CD4-positive, alpha-beta T cell (primary cell): ENCODE measurements at regions not wholly inside any gene's neighbourhood (a gene's known extent, or its start where the extent isn't known, plus 50 kb on each side); places are given as distances from the start of the nearest gene placed in this dataset.

ENCODE experiments used
- ATAC-seq: fragments of 200-7000 bp; cut with Tn5 transposase; one replicate; pipeline ENCODE4 v1.10.0; 2022; ENCODE audit warnings: mild to moderate bottlenecking; ENCODE audit not compliant: poor library complexity
- CTCF ChIA-PET: fragments of 350-600 bp; sonication (Branson Sonifier 250); formaldehyde crosslinking; loops from one replicate; lab custom pipeline; 2021; ENCODE audit warnings: antibody characterized with exemption, inconsistent platforms; lab: Charles Lee
- POLR2A ChIA-PET: fragments of 350-600 bp; sonication (Branson Sonifier 250); formaldehyde crosslinking; loops from one replicate; lab custom pipeline; 2021; ENCODE audit warnings: antibody characterized with exemption, inconsistent platforms; lab: Charles Lee
- DNase-seq, 14 experiments: peaks; one replicate each; pipeline ENCODE4 v3.0.0-alpha.2; 2013 to 2020; ENCODE audit warnings: mixed read lengths in 2 of 14
- H3K27ac ChIP-seq, 2 donors: one replicate each; pipeline versions ENCODE4 v1.5.1 to v1.7.0; 2013; ENCODE audit warnings: low read length in 2 of 2, low read depth in 1 of 2, mild to moderate bottlenecking in 1 of 2
- H3K27me3 ChIP-seq, 2 experiments: 1 replicate in 1 of 2; 2 replicates in 1 of 2; pipeline versions ENCODE4 v1.6.1 to v1.7.0; 2013; ENCODE audit warnings: low read length in 2 of 2, control low read depth in 1 of 2, mild to moderate bottlenecking in 1 of 2, moderate library complexity in 1 of 2; ENCODE audit not compliant: insufficient read depth in 2 of 2, control insufficient read depth in 1 of 2
- H3K36me3 ChIP-seq: one replicate; pipeline ENCODE4 v1.6.1; 2013; ENCODE audit warnings: low read length, control low read depth; ENCODE audit not compliant: insufficient read depth
- H3K4me1 ChIP-seq: one replicate; pipeline ENCODE4 v1.6.1; 2013; ENCODE audit warnings: low read length, control low read depth; ENCODE audit not compliant: insufficient read depth
- H3K4me3 ChIP-seq: one replicate; pipeline ENCODE4 v1.5.1; 2013; ENCODE audit warnings: mild to moderate bottlenecking, low read length, moderate library complexity
- H3K9me3 ChIP-seq, 2 experiments: 1 replicate in 1 of 2; 2 replicates in 1 of 2; pipeline versions ENCODE4 v1.6.1 to v1.7.0; 2013; ENCODE audit warnings: low read length in 2 of 2, mild to moderate bottlenecking in 2 of 2, control low read depth in 1 of 2, moderate library complexity in 1 of 2; ENCODE audit not compliant: control insufficient read depth in 1 of 2, insufficient read depth in 1 of 2
- H3K27ac Mint-ChIP-seq: one replicate; pipeline ENCODE4 v1.8.0; 2020; ENCODE audit warnings: mixed read lengths
- H3K27me3 Mint-ChIP-seq: one replicate; pipeline ENCODE4 v1.8.0; 2021; ENCODE audit warnings: mixed read lengths
- H3K36me3 Mint-ChIP-seq: one replicate; pipeline ENCODE4 v1.8.0; 2021; ENCODE audit warnings: low read depth, mixed read lengths
- H3K4me1 Mint-ChIP-seq: one replicate; pipeline ENCODE4 v1.8.0; 2021; ENCODE audit warnings: low read depth, mixed read lengths
- H3K4me3 Mint-ChIP-seq: one replicate; pipeline ENCODE4 v1.8.0; 2020; ENCODE audit warnings: mild to moderate bottlenecking, mixed read lengths
- H3K9me3 Mint-ChIP-seq: one replicate; pipeline ENCODE4 v1.8.0; 2020; ENCODE audit warnings: mixed read lengths
- intact Hi-C, 2 experiments: fragments of 100-400 bp; cut with DNase I in 1 of 2; cut with micrococcal nuclease in 1 of 2; formaldehyde crosslinking; loops; one replicate each; pipeline versions ENCODE4 v1.15.1 to v1.9.0; 2023 to 2025; cut with DNase I, micrococcal nuclease
- TF ChIP-seq, protein P1 (sequence below): fragments of 200-600 bp; IDR thresholded peaks from one replicate; pipeline ENCODE4 v1.8.0; 2022; ENCODE audit warnings: antibody characterized with exemption, mild to moderate bottlenecking

DNA sequence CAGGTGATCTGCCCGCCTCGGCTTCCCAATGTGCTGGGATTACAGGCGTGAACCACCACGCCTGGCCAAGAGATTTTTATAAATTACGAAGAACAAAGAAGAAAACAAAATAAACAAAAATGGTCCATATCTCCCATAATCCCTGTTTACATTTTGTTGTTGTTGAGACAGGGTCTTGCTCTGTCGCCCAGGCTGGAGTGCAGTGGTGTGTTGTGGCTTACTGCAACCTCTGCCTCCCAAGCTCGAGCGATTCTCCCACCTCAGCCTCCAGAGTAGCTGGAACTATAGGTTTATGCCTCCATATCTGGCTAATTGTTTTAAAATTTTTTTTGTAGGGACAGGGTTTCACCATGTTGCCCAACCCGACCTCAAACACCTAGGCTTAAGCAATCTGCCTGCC is 156.1 kb downstream of the ZNF664 start:
- H3K9me3 ChIP-seq, result no peaks in the 10 kb centered on the region
- ChIA-PET CTCF (no interaction called here), POLR2A (no interaction called here)
- H3K4me3 ChIP-seq, result no peak overlapping the region
- Mint-ChIP-seq H3K27ac (no peak overlapping the region), H3K9me3 (no peaks in the 10 kb centered on the region), H3K36me3 (no peaks in the 10 kb centered on the region), H3K4me1 (no peaks in the 10 kb centered on the region), H3K27me3 (no peaks in the 10 kb centered on the region), H3K4me3 (no peak overlapping the region)
- H3K27ac ChIP-seq, result no peak overlapping the region
- no peaks in the 10 kb centered on the region for H3K36me3 ChIP-seq
- intact Hi-C loops, result no loop called here
- no peak for DNase-seq
- TF ChIP-seq, protein P1, sequence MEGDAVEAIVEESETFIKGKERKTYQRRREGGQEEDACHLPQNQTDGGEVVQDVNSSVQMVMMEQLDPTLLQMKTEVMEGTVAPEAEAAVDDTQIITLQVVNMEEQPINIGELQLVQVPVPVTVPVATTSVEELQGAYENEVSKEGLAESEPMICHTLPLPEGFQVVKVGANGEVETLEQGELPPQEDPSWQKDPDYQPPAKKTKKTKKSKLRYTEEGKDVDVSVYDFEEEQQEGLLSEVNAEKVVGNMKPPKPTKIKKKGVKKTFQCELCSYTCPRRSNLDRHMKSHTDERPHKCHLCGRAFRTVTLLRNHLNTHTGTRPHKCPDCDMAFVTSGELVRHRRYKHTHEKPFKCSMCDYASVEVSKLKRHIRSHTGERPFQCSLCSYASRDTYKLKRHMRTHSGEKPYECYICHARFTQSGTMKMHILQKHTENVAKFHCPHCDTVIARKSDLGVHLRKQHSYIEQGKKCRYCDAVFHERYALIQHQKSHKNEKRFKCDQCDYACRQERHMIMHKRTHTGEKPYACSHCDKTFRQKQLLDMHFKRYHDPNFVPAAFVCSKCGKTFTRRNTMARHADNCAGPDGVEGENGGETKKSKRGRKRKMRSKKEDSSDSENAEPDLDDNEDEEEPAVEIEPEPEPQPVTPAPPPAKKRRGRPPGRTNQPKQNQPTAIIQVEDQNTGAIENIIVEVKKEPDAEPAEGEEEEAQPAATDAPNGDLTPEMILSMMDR, result no peak
- H3K4me1 ChIP-seq, result no peaks in the 10 kb centered on the region
- peaks cover 0 to 2% of the 10 kb centered on the region in 2 experiments for H3K27me3 ChIP-seq
- no peak for ATAC-seq

DNA sequence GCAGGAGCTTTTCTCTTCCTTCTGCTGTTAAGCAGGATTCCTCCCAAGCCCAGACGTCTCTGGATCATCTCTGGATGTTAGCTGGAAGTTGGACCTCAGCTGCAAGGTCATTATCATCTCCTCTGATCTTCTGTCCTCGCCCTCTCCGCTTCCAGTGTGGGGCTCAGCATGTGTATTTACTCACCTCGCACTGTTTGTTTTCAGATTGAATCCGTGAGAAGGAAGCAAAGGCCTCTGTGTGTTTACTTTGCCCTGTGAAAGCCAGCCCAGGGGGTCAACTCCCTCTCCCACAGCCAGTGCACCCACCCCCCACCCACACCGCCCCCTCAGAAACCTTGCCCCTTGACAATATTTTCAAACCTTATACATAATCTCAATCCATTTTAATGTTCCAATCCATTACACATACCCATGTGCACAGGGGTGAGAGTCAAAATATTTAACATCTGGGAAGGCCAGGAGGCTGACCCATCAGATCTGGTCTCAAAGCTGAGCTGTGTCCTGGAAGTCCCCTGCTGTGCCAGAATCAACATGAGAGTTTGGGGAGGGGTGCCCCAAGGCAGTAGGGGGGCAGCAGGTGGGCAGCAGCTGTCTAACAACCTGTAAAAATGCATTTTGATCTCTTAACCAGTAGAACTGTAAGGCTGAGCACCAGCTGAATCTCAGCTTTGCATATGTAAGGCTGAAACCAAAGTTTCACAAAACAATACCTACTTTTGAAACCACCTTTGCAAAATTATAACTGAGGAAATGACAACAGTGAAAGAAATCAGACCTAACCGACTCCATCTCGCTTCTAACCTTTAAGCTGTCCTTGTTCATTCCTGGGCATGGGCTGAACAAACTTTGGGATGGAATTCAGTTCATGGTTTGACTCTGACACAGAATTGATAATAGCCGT is 157.9 kb downstream of the ZNF664 start:
- TF ChIP-seq, protein P1, result no peak
- POLR2A ChIA-PET, result no interaction called here
- Mint-ChIP-seq H3K9me3 (no peaks in the 10 kb centered on the region), H3K27ac (no peak overlapping the region), H3K4me1 (no peaks in the 10 kb centered on the region), H3K27me3 (no peaks in the 10 kb centered on the region), H3K36me3 (no peaks in the 10 kb centered on the region), H3K4me3 (no peak overlapping the region)
- no peak overlapping the region for H3K27ac ChIP-seq
- CTCF ChIA-PET, result no interaction called here
- ATAC-seq (no peak), DNase-seq (no peak)
- no peaks in the 10 kb centered on the region for H3K36me3 ChIP-seq
- intact Hi-C loops, result no loop called here
- no peak overlapping the region for H3K4me3 ChIP-seq
- H3K27me3 ChIP-seq, result peaks cover 0 to 2% of the 10 kb centered on the region in 2 experiments
- no peaks in the 10 kb centered on the region for H3K4me1 ChIP-seq
- no peaks in the 10 kb centered on the region for H3K9me3 ChIP-seq

DNA sequence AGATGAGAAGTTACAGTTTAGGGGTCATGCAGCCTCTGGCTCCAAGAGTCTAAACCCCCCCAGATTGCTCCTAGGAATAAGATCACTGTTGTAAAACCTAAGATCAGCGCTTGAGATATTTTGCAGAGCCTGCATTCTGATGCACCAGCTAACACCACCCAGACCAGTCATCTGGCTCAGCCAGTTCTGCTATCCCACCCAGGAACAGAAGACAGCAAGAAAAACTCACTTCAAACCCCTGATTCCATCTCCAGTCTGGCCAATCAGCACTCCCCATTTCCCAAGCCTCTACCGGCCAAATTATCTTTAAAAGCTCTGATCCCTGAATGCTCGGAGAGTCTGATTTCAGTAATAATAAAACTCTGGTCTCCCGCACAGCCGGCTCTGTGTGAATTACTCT is 158.6 kb downstream of the ZNF664 start:
- peaks cover 1% of the 10 kb centered on the region for H3K27me3 Mint-ChIP-seq
- Histone ChIP-seq H3K4me1 (no peaks in the 10 kb centered on the region), H3K27me3 (peaks cover 0 to 2% of the 10 kb centered on the region in 2 experiments), H3K27ac (no peak overlapping the region), H3K9me3 (no peaks in the 10 kb centered on the region), H3K4me3 (no peak overlapping the region), H3K36me3 (no peaks in the 10 kb centered on the region)
- CTCF ChIA-PET, result no interaction called here
- ATAC-seq, result no peak
- no peak for DNase-seq
- TF ChIP-seq, protein P1, result no peak
- H3K9me3 Mint-ChIP-seq, result peaks cover under 1% of the 10 kb centered on the region
- no peaks in the 10 kb centered on the region for H3K4me1 Mint-ChIP-seq
- no peaks in the 10 kb centered on the region for H3K36me3 Mint-ChIP-seq
- intact Hi-C loops, result no loop called here
- H3K27ac Mint-ChIP-seq, result no peak overlapping the region
- POLR2A ChIA-PET, result no interaction called here
- H3K4me3 Mint-ChIP-seq, result no peak overlapping the region
